Activated naive CD4-positive, alpha-beta T cell (primary cell): ENCODE measurements at regions not wholly inside any gene's neighbourhood (a gene's known extent, or its start where the extent isn't known, plus 50 kb on each side); places are given as distances from the start of the nearest gene placed in this dataset.

Experiments used
- DNase-seq, 4 experiments: peaks; one replicate each; lab custom pipeline; 2025; lab: John Stamatoyannopoulos, UW

GRCh38 chr13:65882810-65883209 lies 1347.3 kb downstream of the PCDH9 start:
- no peak for DNase-seq

GRCh38 chr13:65881561-65882155 lies 1348.5 kb downstream of the PCDH9 start:
- no peak for DNase-seq

- no peak for DNase-seq
Observed at GRCh38 chr13:65875031-65875430, 1355.1 kb downstream of the PCDH9 start.

- DNase-seq: no peak
Observed at GRCh38 chr13:65872448-65872847, 1357.7 kb downstream of the PCDH9 start.

GRCh38 chr13:65868884-65869283 lies 1361.3 kb downstream of the PCDH9 start:
- no peak for DNase-seq

- DNase-seq: no peak
Observed at GRCh38 chr13:65868099-65868498, 1362.0 kb downstream of the PCDH9 start.

DNA sequence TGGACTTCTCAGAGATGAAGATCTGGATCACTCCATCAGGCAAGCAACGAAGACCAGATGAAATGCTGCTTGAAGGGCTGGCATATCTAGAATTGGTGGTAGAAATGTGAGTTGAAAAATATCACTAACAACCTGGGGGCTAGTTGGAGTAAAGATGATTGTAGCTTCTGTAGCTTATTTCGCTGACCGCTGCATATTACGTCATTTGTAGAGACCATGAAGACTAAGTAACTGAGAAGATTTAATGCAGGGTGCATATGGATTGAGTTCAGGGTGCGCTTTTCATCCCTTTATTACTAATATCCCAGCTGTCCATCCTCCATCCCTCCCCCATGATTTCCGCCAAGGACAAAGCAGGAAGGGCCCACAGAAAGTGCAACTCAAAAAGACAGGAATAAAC lies 1364.0 kb downstream of the PCDH9 start:
- DNase-seq: no peak

DNA sequence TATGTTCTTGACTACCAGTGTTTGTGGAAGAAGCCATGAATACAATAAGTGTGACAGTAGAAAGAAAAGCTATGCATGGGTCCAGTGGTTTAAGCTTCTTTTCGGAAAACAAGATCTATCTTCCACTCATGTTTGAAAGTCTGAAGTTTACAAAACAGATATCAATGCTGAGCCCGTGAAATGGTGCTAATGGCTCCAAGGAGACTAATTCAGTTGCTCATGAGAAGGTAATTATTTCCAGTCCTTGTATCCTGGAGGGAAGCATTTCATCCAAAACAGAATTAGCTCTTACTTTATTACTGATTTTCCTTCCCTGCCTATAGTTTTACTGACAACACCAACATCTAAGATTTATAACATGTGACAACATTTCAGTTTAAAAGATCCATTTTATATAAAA lies 1364.9 kb downstream of the PCDH9 start:
- no peak for DNase-seq

GRCh38 chr13:65864039-65864438 lies 1366.1 kb downstream of the PCDH9 start:
- no peak for DNase-seq

DNA sequence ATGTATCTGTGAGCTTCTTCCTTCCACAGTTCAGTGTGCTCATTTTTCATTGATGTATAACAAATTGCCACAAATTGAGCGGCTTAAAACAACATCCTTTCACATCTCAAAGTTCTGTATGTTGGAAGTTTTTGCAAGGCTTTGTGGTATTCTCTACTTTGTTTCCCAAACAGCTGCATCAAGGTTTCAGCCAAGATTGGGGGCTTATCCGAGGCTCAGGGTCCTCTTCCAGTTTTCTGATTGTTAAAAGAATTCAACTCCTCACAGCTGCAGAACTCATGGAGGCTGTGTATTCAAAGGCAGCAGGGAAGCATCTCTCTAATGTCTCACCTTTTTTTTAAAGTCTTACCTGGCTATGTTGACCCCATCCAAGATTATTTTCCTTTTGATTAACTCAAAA lies 1369.8 kb downstream of the PCDH9 start:
- no peak for DNase-seq

- no peak for DNase-seq
Observed at GRCh38 chr13:65857942-65858565, 1372.1 kb downstream of the PCDH9 start.

- no peak for DNase-seq
Observed at GRCh38 chr13:65856431-65856830, 1373.7 kb downstream of the PCDH9 start.

GRCh38 chr13:65855242-65855805 lies 1374.8 kb downstream of the PCDH9 start:
- no peak for DNase-seq

- DNase-seq: no peak
Observed at GRCh38 chr13:65854431-65854830, 1375.7 kb downstream of the PCDH9 start.

DNA sequence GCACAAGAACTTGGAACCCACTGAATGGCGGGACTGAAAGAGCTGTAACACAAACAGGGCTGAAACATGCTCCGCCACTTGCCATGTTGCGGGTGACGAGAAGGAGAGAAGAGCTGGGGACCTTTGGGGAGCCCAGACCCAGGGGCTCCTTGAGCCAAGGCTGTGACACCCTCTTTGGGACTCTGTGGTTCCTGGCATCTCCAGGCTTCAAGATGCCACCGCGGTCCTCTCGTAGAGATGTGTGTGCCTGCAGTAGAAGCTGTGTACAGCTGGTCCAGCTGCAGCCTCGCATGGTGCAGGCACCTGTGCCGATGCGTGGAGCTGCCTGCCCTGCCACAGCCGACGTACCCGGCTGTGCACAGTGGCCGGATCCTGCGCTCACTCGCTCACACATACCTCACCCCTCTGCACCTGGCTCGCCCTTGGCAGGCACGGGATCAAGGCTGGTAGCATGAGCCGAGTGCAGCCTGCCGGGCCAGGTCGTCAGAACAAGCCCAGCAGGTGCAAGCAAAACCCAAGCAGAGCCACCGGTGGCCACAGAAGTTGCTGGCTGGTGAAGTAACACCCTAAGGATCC lies 1385.8 kb downstream of the PCDH9 start:
- DNase-seq: no peak

GRCh38 chr13:65843314-65843731 lies 1386.8 kb downstream of the PCDH9 start:
- DNase-seq: peak in 1 of 4 experiments; percentile 0

GRCh38 chr13:65841156-65841555 lies 1389.0 kb downstream of the PCDH9 start:
- DNase-seq: no peak

DNA sequence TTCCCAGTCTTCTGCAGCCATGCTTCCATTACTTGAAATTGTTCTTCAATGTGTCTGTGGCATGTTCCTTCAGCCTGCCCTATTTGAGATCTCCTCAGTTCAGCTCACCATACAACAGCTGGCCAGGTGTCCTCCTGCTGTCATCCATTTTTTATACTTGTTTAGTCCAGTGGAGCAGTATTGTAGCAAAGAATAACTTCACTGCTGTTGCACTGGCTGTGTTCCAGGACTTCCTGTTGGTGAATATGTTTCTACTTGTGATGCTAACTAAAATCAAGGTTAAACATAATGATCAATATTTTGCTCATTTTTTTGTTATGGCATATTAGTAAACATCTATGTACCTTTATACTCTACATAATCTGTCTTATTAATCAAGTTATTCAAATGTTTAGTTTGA lies 1394.1 kb downstream of the PCDH9 start:
- no peak for DNase-seq

DNA sequence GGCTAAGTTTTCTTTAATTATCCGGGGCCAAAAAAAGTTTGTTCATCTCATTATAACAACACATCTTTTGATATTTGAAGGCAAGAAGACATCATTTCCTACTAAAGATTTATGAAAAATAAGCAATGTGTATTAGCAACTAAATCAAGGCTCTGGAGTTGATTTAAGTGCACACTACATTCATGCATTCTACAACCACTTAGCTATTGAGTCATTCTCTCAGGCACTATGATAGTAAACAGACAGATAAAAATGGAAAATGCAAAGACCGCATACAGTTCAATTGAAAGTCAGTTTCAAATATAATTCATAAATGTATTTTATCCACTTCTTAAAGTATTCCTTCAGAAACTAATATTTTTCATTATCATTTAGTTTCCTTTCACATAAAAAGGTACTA lies 1395.2 kb downstream of the PCDH9 start:
- no peak for DNase-seq

DNA sequence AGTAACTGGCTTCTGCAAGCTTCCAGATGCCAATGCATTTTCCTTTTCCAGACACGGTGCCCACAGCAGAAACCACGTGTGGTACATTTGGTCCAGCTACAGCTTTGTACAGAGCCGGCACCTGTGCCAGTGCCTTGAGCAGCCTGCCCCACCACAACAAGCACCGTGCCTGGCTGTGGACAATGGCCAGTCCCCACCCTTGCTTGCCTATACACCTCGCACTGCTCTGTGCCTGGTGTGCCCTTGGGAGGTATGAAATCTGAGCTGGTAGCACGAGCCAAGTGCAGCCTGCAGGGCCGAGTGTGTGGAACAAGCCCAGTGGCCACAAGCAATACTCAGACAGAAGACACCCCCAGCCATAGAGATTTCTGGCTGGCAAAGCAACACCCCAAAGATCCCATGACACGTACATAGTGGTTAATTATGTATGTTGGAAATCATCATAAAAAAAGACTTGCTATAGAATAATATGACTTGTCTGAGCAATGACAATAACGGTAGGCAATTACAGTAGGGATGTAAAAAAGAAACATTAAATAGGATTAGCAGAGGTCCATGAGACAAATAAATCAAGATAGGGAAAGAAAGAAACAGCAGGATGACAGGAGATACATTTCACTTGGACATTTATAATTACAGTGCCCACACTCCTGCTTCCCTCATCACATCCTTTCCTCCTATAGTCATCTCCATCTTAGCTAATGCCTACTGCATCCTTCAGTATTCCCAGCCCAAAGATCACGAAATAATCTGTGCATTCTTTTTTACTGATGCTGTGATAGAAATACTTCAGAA lies 1399.5 kb downstream of the PCDH9 start:
- no peak for DNase-seq

GRCh38 chr13:65829241-65830008 lies 1400.7 kb downstream of the PCDH9 start:
- no peak for DNase-seq

DNA sequence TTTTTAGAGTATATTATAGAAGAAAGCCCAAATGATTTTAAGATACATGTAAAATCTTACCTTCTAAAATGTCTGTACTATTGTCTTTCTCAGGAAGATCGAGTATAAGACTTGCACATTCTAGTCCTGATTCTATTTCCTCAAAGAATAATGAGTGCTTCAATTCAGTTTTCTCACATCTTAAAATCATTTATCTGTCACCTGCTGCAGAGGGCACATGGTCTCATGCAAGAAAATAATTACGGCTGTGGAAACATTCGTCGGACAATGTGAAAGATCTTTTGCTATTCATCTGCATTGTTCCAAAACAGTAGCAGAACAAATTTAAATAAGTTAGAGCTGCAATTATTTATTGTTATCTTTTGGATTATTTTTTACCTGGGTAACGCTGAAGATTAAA lies 1403.5 kb downstream of the PCDH9 start:
- no peak for DNase-seq
